ENCODE measurements at regions not wholly inside any gene's neighbourhood (a gene's known extent, or its start where the extent isn't known, plus 50 kb on each side); places are given as distances from the start of the nearest gene placed in this dataset.

- TF ChIP-seq CTCF (IDR thresholded peaks at IDR 0.05), result no peak
- TF ChIP-seq ZFX (IDR thresholded peaks at IDR 0.05; ENCODE audit: borderline replicate concordance), result no peak
These were observed 1026.8 kb downstream of the CDH18 start for GRCh38 chr5:18961234-18961633.

Measured in 22Rv1 (cell line).